ENCODE measurements at regions not wholly inside any gene's neighbourhood (a gene's known extent, or its start where the extent isn't known, plus 50 kb on each side); places are given as distances from the start of the nearest gene placed in this dataset.

- no peaks in the 10 kb centered on the region for H3K36me3 ChIP-seq (ENCODE audit: control insufficient read depth, insufficient read depth, low read length)
- H3K27ac ChIP-seq (ENCODE audit: low read length): no peak overlapping the region
- H3K4me3 ChIP-seq (ENCODE audit: low read length): no peak overlapping the region
- H3K9me3 ChIP-seq (ENCODE audit: control insufficient read depth, low read depth, low read length): no peaks in the 10 kb centered on the region
- 60% methylated on average over 1 of the region's 1 CpG for WGBS (ENCODE audit: insufficient coverage, low lambda C conversion rate)
- no peaks in the 10 kb centered on the region for H3K27me3 ChIP-seq (ENCODE audit: control insufficient read depth, insufficient read depth, low read length)
- DNase-seq: no peak
- no peaks in the 10 kb centered on the region for H3K4me1 ChIP-seq (ENCODE audit: control insufficient read depth, insufficient read depth, low read length)
These were observed 73.8 kb upstream of the TMEM106B start for GRCh38 chr7:12137283-12137682.

GRCh38 chr7:12138421-12138820, 72.7 kb upstream of the TMEM106B start:
- Histone ChIP-seq H3K27ac (ENCODE audit: low read length) (no peak overlapping the region), H3K27me3 (ENCODE audit: control insufficient read depth, insufficient read depth, low read length) (no peaks in the 10 kb centered on the region), H3K36me3 (ENCODE audit: control insufficient read depth, insufficient read depth, low read length) (no peaks in the 10 kb centered on the region), H3K9me3 (ENCODE audit: control insufficient read depth, low read depth, low read length) (no peaks in the 10 kb centered on the region), H3K4me1 (ENCODE audit: control insufficient read depth, insufficient read depth, low read length) (no peaks in the 10 kb centered on the region), H3K4me3 (ENCODE audit: low read length) (no peak overlapping the region)
- no peak for DNase-seq
- 92% methylated on average over 2 of the region's 4 CpGs for WGBS (ENCODE audit: insufficient coverage, low lambda C conversion rate)

- no peaks in the 10 kb centered on the region for H3K27me3 ChIP-seq (ENCODE audit: control insufficient read depth, insufficient read depth, low read length)
- no peaks in the 10 kb centered on the region for H3K4me1 ChIP-seq (ENCODE audit: control insufficient read depth, insufficient read depth, low read length)
- no peak overlapping the region for H3K4me3 ChIP-seq (ENCODE audit: low read length)
- H3K9me3 ChIP-seq (ENCODE audit: control insufficient read depth, low read depth, low read length): no peaks in the 10 kb centered on the region
- H3K36me3 ChIP-seq (ENCODE audit: control insufficient read depth, insufficient read depth, low read length): no peaks in the 10 kb centered on the region
- H3K27ac ChIP-seq (ENCODE audit: low read length): no peak overlapping the region
- 100% methylated on average over 4 of the region's 6 CpGs for WGBS (ENCODE audit: insufficient coverage, low lambda C conversion rate)
- no peak for DNase-seq
These were observed 71.7 kb upstream of the TMEM106B start for GRCh38 chr7:12139416-12139815.

GRCh38 chr7:12146813-12147212, 64.3 kb upstream of the TMEM106B start:
- H3K4me3 ChIP-seq (ENCODE audit: low read length): no peak overlapping the region
- no peak overlapping the region for H3K27ac ChIP-seq (ENCODE audit: low read length)
- no peaks in the 10 kb centered on the region for H3K9me3 ChIP-seq (ENCODE audit: control insufficient read depth, low read depth, low read length)
- no peak for DNase-seq
- H3K36me3 ChIP-seq (ENCODE audit: control insufficient read depth, insufficient read depth, low read length): no peaks in the 10 kb centered on the region
- WGBS (ENCODE audit: insufficient coverage, low lambda C conversion rate): no CpG with 5 or more reads among the region's 2 CpGs
- H3K4me1 ChIP-seq (ENCODE audit: control insufficient read depth, insufficient read depth, low read length): peaks cover 3% of the 10 kb centered on the region
- H3K27me3 ChIP-seq (ENCODE audit: control insufficient read depth, insufficient read depth, low read length): no peaks in the 10 kb centered on the region

- Histone ChIP-seq H3K4me3 (ENCODE audit: low read length) (no peak overlapping the region), H3K4me1 (ENCODE audit: control insufficient read depth, insufficient read depth, low read length) (peaks cover 5% of the 10 kb centered on the region), H3K27ac (ENCODE audit: low read length) (peak overlapping the region; percentile 4), H3K36me3 (ENCODE audit: control insufficient read depth, insufficient read depth, low read length) (no peaks in the 10 kb centered on the region), H3K27me3 (ENCODE audit: control insufficient read depth, insufficient read depth, low read length) (no peaks in the 10 kb centered on the region), H3K9me3 (ENCODE audit: control insufficient read depth, low read depth, low read length) (no peaks in the 10 kb centered on the region)
- 40% methylated on average over 1 of the region's 5 CpGs for WGBS (ENCODE audit: insufficient coverage, low lambda C conversion rate)
- peak; percentile 48 to 75 for DNase-seq
These were observed 58.7 kb upstream of the TMEM106B start for GRCh38 chr7:12152196-12152918.

- Histone ChIP-seq H3K27ac (ENCODE audit: low read length) (no peak overlapping the region), H3K36me3 (ENCODE audit: control insufficient read depth, insufficient read depth, low read length) (no peaks in the 10 kb centered on the region), H3K27me3 (ENCODE audit: control insufficient read depth, insufficient read depth, low read length) (no peaks in the 10 kb centered on the region), H3K4me3 (ENCODE audit: low read length) (no peak overlapping the region), H3K9me3 (ENCODE audit: control insufficient read depth, low read depth, low read length) (no peaks in the 10 kb centered on the region), H3K4me1 (ENCODE audit: control insufficient read depth, insufficient read depth, low read length) (peaks cover 5% of the 10 kb centered on the region)
- DNase-seq: no peak
- WGBS (ENCODE audit: insufficient coverage, low lambda C conversion rate): 80% methylated on average over 1 of the region's 1 CpG
These were observed 57.0 kb upstream of the TMEM106B start for GRCh38 chr7:12154119-12154518.

- Histone ChIP-seq H3K4me1 (ENCODE audit: control insufficient read depth, insufficient read depth, low read length) (no peaks in the 10 kb centered on the region), H3K27me3 (ENCODE audit: control insufficient read depth, insufficient read depth, low read length) (no peaks in the 10 kb centered on the region), H3K27ac (ENCODE audit: low read length) (no peak overlapping the region), H3K4me3 (ENCODE audit: low read length) (no peak overlapping the region), H3K36me3 (ENCODE audit: control insufficient read depth, insufficient read depth, low read length) (no peaks in the 10 kb centered on the region), H3K9me3 (ENCODE audit: control insufficient read depth, low read depth, low read length) (no peaks in the 10 kb centered on the region)
- 80% methylated on average over 1 of the region's 1 CpG for WGBS (ENCODE audit: insufficient coverage, low lambda C conversion rate)
- DNase-seq: no peak
These were observed 53.6 kb upstream of the TMEM106B start for GRCh38 chr7:12157517-12157916.

GRCh38 chr7:12158334-12159060, 52.6 kb upstream of the TMEM106B start:
- H3K36me3 ChIP-seq (ENCODE audit: control insufficient read depth, insufficient read depth, low read length): no peaks in the 10 kb centered on the region
- no peak overlapping the region for H3K4me3 ChIP-seq (ENCODE audit: low read length)
- no peaks in the 10 kb centered on the region for H3K9me3 ChIP-seq (ENCODE audit: control insufficient read depth, low read depth, low read length)
- no peak overlapping the region for H3K27ac ChIP-seq (ENCODE audit: low read length)
- DNase-seq: no peak
- 90% methylated on average over 4 of the region's 6 CpGs for WGBS (ENCODE audit: insufficient coverage, low lambda C conversion rate)
- no peaks in the 10 kb centered on the region for H3K27me3 ChIP-seq (ENCODE audit: control insufficient read depth, insufficient read depth, low read length)
- no peaks in the 10 kb centered on the region for H3K4me1 ChIP-seq (ENCODE audit: control insufficient read depth, insufficient read depth, low read length)

- Histone ChIP-seq H3K4me1 (ENCODE audit: control insufficient read depth, insufficient read depth, low read length) (no peaks in the 10 kb centered on the region), H3K4me3 (ENCODE audit: low read length) (no peak overlapping the region), H3K27ac (ENCODE audit: low read length) (no peak overlapping the region), H3K27me3 (ENCODE audit: control insufficient read depth, insufficient read depth, low read length) (no peaks in the 10 kb centered on the region), H3K36me3 (ENCODE audit: control insufficient read depth, insufficient read depth, low read length) (no peaks in the 10 kb centered on the region), H3K9me3 (ENCODE audit: control insufficient read depth, low read depth, low read length) (no peaks in the 10 kb centered on the region)
- no CpG with 5 or more reads among the region's 2 CpGs for WGBS (ENCODE audit: insufficient coverage, low lambda C conversion rate)
- no peak for DNase-seq
These were observed 49.9 kb upstream of the TMEM106B start for GRCh38 chr7:12161146-12161545.

All from large intestine (tissue), 3 donors.